ENCODE measurements at regions not wholly inside any gene's neighbourhood (a gene's known extent, or its start where the extent isn't known, plus 50 kb on each side); places are given as distances from the start of the nearest gene placed in this dataset.

DNA sequence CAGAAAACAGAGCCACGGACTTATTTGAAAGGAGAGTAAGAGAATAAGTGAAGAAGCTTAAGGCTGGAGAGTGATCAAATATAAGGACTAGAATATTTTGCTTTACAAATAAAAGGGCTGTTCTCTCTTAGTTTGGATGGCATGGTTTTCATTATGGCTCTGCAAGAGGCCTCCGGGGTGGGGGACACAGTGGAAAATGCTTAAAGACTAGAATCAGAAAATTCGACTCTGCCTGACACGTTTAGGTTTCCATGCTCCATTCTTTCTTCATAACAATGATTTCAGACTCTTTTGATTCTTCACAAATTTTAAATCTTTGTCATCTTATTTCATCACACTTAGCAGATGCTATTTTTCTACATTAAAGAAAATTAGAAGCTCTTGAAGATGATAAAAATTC lies 632.4 kb upstream of the BOD1L1 start:
- DNase-seq (ENCODE audit: low spot score), result no peak
- TF ChIP-seq, protein P1, sequence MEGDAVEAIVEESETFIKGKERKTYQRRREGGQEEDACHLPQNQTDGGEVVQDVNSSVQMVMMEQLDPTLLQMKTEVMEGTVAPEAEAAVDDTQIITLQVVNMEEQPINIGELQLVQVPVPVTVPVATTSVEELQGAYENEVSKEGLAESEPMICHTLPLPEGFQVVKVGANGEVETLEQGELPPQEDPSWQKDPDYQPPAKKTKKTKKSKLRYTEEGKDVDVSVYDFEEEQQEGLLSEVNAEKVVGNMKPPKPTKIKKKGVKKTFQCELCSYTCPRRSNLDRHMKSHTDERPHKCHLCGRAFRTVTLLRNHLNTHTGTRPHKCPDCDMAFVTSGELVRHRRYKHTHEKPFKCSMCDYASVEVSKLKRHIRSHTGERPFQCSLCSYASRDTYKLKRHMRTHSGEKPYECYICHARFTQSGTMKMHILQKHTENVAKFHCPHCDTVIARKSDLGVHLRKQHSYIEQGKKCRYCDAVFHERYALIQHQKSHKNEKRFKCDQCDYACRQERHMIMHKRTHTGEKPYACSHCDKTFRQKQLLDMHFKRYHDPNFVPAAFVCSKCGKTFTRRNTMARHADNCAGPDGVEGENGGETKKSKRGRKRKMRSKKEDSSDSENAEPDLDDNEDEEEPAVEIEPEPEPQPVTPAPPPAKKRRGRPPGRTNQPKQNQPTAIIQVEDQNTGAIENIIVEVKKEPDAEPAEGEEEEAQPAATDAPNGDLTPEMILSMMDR (IDR thresholded peaks at IDR 0.05; ENCODE audit: extremely low read depth, missing control alignments), result no peak

DNA sequence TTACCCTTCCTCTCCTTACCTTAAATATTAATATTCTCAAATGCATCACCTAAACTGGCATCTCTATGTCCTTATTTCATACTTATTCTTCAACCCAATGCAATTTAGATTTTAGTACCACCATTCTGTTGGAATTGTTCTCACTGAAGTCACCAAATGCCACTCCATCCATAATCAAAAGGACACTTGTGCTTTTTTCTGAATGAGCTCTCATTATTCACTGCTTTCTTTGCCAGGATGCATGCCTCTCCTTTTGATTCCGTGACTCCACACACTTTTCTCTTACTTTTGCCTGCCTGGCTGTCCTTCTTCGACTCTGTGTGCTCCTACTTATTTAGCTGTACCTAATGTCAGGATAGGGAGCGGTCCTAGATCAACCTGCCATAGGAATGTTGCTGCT lies 633.1 kb upstream of the BOD1L1 start:
- DNase-seq (ENCODE audit: low spot score), result no peak
- TF ChIP-seq, protein P1 (IDR thresholded peaks at IDR 0.05; ENCODE audit: extremely low read depth, missing control alignments), result no peak

DNA sequence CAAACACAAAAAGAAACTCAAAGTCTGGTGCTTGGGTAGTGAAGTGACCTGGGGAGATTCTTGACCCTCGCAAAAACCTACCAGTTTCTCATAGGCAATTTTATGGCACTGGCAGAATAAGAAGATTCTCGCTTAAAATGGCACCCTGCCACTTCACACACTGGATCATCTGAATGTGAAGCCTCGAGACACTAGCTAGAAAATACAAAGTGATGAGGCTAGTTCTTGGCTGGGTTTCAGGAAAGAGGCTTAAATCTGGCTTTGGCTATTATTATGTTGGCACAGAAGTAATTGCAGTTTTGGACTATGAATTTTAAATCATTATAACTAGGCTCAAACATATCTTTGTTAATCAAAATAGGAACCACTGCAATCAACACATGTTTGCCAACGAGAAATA lies 634.7 kb upstream of the BOD1L1 start:
- DNase-seq (ENCODE audit: low spot score), result no peak
- TF ChIP-seq, protein P1 (IDR thresholded peaks at IDR 0.05; ENCODE audit: extremely low read depth, missing control alignments), result no peak

DNA sequence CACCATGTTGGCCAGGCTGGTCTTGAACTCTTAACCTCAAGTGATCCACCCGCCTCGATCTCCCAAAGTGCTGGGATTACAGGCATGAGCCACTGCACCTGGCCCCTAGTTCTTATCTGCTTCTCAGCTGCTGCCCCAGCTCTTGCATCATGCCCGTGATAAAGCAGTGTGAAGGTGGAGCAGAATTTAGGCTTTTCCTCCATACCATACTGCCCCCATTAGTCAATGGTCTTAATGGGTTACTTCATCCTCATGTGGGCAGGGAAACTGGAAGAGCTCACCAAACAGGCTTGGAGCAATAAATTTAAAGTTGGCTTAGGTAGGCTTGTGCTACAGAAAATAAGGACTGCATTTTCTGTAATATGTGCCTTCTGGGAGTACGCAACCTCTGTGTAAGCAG lies 636.9 kb upstream of the BOD1L1 start:
- TF ChIP-seq, protein P1 (IDR thresholded peaks at IDR 0.05; ENCODE audit: extremely low read depth, missing control alignments), result no peak

DNA sequence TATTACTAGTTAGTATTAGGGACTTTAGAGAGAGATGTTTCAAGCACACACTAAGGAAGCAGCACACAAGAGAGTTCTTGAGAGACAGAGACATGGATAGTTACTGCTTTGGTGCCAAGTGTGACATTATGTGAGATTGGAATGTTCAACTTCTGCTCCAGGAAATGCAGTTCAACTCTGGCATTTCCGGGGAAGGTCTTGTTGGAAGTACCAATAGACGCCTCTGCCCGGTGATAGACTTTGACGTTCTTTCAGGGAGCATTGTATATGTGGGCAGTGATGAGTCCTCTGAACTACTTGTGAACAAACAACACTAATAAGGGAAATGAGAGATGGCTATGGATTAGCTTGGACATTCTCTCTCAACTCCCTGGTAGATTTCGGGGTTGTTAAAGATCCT lies 638.1 kb upstream of the BOD1L1 start:
- TF ChIP-seq, protein P1 (IDR thresholded peaks at IDR 0.05; ENCODE audit: extremely low read depth, missing control alignments), result no peak

More for the DNA sequence above, 636.9 kb upstream of the BOD1L1 start:
- DNase-seq (ENCODE audit: low spot score), result no peak

DNA sequence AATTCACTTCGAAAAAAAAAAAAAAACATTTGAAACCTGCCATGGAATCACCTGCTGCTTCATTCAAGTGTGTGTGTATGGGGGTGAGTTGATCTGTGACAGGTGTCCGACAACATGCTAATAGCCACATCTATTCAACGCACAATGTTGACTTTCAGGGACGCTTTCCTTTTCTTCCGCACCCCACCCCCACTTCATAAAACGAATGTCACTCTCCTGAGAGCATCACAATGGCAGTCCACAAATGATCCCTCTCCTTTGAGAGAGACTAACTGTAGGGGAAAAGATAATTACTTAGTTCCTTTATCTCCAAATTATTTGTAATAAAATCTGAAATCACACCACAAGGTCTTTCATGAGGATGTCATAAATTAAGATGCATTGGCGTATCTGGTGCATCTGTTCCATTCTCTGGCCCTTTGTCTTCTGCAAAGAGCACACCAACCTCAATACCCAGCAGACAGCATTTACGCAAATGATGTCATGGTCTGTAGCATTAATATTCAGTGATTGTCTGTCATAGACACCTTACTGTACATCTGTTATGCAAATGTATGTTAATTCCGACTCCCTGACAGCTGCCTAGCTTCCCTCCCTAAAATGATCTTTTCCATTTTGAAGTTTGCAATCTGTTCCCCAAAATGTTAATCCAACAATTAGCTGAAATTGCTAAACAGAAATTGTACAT lies 640.0 kb upstream of the BOD1L1 start:
- TF ChIP-seq, protein P1 (IDR thresholded peaks at IDR 0.05; ENCODE audit: extremely low read depth, missing control alignments), result no peak
- no peak for DNase-seq (ENCODE audit: low spot score)

More for the DNA sequence above, 638.1 kb upstream of the BOD1L1 start:
- DNase-seq (ENCODE audit: low spot score), result no peak

DNA sequence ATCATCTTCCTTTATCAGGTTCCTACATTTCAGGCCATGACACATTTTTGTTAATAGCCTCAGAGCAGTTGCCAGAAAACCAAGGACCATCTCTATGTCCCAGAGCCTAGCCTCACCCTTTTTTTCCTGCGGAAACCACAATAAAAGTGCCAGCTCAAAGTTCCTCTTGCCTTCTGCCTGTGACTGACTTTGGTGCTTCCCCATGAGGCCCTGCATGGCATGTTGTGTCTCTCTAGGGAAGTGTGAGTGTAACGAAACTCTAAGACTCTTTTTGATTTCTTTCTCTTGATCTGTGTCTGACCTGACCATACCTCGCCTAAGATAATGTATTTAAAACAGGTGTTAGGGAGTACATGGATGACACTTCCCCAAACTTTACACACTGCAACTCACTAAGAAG lies 642.3 kb upstream of the BOD1L1 start:
- TF ChIP-seq, protein P1 (IDR thresholded peaks at IDR 0.05; ENCODE audit: extremely low read depth, missing control alignments), result no peak
- no peak for DNase-seq (ENCODE audit: low spot score)

Measured in GM20000 (cell line).